ENCODE measurements at regions not wholly inside any gene's neighbourhood (a gene's known extent, or its start where the extent isn't known, plus 50 kb on each side); places are given as distances from the start of the nearest gene placed in this dataset.

GRCh38 chr16:65624666-65625065, 502.8 kb upstream of the CDH11 start (continued):
- TF ChIP-seq, protein P1, sequence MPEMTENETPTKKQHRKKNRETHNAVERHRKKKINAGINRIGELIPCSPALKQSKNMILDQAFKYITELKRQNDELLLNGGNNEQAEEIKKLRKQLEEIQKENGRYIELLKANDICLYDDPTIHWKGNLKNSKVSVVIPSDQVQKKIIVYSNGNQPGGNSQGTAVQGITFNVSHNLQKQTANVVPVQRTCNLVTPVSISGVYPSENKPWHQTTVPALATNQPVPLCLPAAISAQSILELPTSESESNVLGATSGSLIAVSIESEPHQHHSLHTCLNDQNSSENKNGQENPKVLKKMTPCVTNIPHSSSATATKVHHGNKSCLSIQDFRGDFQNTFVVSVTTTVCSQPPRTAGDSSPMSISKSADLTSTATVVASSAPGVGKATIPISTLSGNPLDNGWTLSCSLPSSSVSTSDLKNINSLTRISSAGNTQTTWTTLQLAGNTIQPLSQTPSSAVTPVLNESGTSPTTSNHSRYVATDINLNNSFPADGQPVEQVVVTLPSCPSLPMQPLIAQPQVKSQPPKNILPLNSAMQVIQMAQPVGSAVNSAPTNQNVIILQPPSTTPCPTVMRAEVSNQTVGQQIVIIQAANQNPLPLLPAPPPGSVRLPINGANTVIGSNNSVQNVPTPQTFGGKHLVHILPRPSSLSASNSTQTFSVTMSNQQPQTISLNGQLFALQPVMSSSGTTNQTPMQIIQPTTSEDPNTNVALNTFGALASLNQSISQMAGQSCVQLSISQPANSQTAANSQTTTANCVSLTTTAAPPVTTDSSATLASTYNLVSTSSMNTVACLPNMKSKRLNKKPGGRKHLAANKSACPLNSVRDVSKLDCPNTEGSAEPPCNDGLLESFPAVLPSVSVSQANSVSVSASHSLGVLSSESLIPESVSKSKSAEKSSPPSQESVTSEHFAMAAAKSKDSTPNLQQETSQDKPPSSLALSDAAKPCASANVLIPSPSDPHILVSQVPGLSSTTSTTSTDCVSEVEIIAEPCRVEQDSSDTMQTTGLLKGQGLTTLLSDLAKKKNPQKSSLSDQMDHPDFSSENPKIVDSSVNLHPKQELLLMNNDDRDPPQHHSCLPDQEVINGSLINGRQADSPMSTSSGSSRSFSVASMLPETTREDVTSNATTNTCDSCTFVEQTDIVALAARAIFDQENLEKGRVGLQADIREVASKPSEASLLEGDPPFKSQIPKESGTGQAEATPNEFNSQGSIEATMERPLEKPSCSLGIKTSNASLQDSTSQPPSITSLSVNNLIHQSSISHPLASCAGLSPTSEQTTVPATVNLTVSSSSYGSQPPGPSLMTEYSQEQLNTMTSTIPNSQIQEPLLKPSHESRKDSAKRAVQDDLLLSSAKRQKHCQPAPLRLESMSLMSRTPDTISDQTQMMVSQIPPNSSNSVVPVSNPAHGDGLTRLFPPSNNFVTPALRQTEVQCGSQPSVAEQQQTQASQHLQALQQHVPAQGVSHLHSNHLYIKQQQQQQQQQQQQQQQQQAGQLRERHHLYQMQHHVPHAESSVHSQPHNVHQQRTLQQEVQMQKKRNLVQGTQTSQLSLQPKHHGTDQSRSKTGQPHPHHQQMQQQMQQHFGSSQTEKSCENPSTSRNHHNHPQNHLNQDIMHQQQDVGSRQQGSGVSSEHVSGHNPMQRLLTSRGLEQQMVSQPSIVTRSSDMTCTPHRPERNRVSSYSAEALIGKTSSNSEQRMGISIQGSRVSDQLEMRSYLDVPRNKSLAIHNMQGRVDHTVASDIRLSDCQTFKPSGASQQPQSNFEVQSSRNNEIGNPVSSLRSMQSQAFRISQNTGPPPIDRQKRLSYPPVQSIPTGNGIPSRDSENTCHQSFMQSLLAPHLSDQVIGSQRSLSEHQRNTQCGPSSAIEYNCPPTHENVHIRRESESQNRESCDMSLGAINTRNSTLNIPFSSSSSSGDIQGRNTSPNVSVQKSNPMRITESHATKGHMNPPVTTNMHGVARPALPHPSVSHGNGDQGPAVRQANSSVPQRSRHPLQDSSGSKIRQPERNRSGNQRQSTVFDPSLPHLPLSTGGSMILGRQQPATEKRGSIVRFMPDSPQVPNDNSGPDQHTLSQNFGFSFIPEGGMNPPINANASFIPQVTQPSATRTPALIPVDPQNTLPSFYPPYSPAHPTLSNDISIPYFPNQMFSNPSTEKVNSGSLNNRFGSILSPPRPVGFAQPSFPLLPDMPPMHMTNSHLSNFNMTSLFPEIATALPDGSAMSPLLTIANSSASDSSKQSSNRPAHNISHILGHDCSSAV (CRISPR knock-in tag; IDR thresholded peaks at IDR 0.05; ENCODE audit: borderline replicate concordance), result no peak
- TF ChIP-seq, protein P2, sequence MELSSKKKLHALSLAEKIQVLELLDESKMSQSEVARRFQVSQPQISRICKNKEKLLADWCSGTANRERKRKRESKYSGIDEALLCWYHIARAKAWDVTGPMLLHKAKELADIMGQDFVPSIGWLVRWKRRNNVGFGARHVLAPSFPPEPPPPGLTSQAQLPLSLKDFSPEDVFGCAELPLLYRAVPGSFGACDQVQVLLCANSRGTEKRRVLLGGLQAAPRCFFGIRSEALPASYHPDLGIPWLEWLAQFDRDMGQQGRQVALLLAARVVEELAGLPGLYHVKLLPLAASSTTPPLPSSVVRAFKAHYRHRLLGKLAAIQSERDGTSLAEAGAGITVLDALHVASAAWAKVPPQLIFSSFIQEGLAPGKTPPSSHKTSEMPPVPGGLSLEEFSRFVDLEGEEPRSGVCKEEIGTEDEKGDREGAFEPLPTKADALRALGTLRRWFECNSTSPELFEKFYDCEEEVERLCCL (CRISPR knock-in tag; IDR thresholded peaks at IDR 0.05; ENCODE audit: borderline replicate concordance), result no peak
- TF ChIP-seq PHF20 (CRISPR knock-in tag; IDR thresholded peaks at IDR 0.05), result no peak

DNA sequence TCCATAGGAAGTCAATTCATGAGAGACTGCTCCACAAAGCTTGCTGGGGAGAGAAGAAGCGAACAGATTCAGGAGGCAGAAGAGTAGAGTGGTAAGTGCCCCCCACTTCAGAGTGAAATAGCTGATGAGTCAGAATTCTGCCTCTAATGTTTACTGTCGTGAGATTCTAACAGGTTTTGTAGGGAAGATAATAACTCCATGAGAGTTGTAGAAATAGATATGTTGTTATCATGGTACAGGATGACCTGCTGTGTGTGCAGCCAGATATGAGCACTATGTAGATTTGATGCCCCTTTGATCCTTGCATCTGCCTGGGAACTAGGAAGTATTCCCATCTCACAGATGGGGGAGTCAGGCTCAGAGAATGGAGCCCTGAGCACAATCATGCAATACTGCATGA, 502.4 kb upstream of the CDH11 start:
- in situ Hi-C loops (cut with HindIII; ENCODE audit: extremely low pct_ligation_motif_present, low pct_unique_long_range_greater_than_20kb), result no loop called here
- Histone ChIP-seq H4K20me1 (ENCODE audit: insufficient read depth, low read length) (no peaks in the 10 kb centered on the region), H3K9me3 (ENCODE audit: low read length) (no peaks in the 10 kb centered on the region), H3K4me3 (replicated peaks in 1 of 3; ENCODE audit: insufficient read depth in 1 of 3, low read depth in 2 of 3, low read length in 3 of 3) (no peak overlapping the region), H3K79me2 (ENCODE audit: insufficient read depth, low read length) (no peaks in the 10 kb centered on the region), H3K27me3 (ENCODE audit: control insufficient read depth in 1 of 2, insufficient read depth in 2 of 2, low read length in 2 of 2) (peaks cover 0 to 9% of the 10 kb centered on the region in 2 experiments; a peak in 2 of 5 replicates), H3K36me3 (replicated peaks in 1 of 2; ENCODE audit: control insufficient read depth in 1 of 2, insufficient read depth in 2 of 2, low read length in 2 of 2) (no peaks in the 10 kb centered on the region), H2AFZ (ENCODE audit: low read length) (no peak overlapping the region), H3K27ac (ENCODE audit: extremely low read length, insufficient read depth, low read length) (no peak overlapping the region), H3K4me1 (ENCODE audit: insufficient read depth, low read length) (no peaks in the 10 kb centered on the region), H3K4me2 (ENCODE audit: low read depth, low read length) (no peak overlapping the region), H3K9ac (ENCODE audit: insufficient read depth, low read depth, low read length) (no peak overlapping the region)
- ChIA-PET POLR2A (no interaction called here), CTCF (ENCODE audit: low intra/inter-chr PET ratio, low total read pairs) (no interaction called here)
- FAIRE-seq (no peak), ATAC-seq (no peak), DNase-seq (ENCODE audit: low spot score) (no peak)
- 22% methylated on average over 2 of the region's 2 CpGs for WGBS (ENCODE audit: low lambda C conversion rate)
- 0 out of 4 replicates have a peak, but pooled peaks of 1 of the 2 experiments have one; percentile 14 for TF ChIP-seq MAFK (conservative IDR thresholded peaks at IDR 0.05 in 1 of 2, IDR thresholded peaks at IDR 0.05 in 1 of 2; ENCODE audit: low read length in 2 of 2)
- no peak for TF ChIP-seq ATF7-NPFF (CRISPR knock-in tag; IDR thresholded peaks at IDR 0.05; ENCODE audit: low read depth)
- intact Hi-C loops (cut with micrococcal nuclease; ENCODE audit: unreplicated experiment), result no loop called here
- no TSS peak for BruUV-seq (replicated peaks)
